B cell (primary cell): ENCODE measurements at regions not wholly inside any gene's neighbourhood (a gene's known extent, or its start where the extent isn't known, plus 50 kb on each side); places are given as distances from the start of the nearest gene placed in this dataset.

Source experiments
- ATAC-seq: fragments of 200-7000 bp; cut with Tn5 transposase; one replicate; pipeline ENCODE4 v1.10.0; 2021; ENCODE audit warnings: low read depth, mild to moderate bottlenecking, moderate number of reproducible peaks, moderate library complexity
- CTCF ChIA-PET: fragments of 350-600 bp; sonication (Branson Sonifier 250); formaldehyde crosslinking; loops from one replicate; lab custom pipeline; 2021; ENCODE audit warnings: antibody characterized with exemption, inconsistent platforms; lab: Charles Lee
- POLR2A ChIA-PET: fragments of 350-600 bp; sonication (Branson Sonifier 250); formaldehyde crosslinking; loops from one replicate; lab custom pipeline; 2021; ENCODE audit warnings: antibody characterized with exemption; lab: Charles Lee
- DNase-seq: peaks from one replicate; pipeline ENCODE4 v3.0.0; 2013
- H2AFZ ChIP-seq: 2 replicates; pipeline ENCODE4 v1.6.1; 2012; ENCODE audit warnings: mild to moderate bottlenecking, low read depth, low read length; ENCODE audit not compliant: insufficient read depth, poor library complexity, severe bottlenecking
- H3K27ac ChIP-seq, 2 donors: 1 replicate in 1 of 2; 2 replicates in 1 of 2; pipeline ENCODE4 v1.5.1; 2012 to 2013; ENCODE audit warnings: low read length in 2 of 2, mild to moderate bottlenecking in 2 of 2, moderate library complexity in 1 of 2
- H3K27me3 ChIP-seq, 4 experiments: fragments of 200-600 bp in 1 of 4; sonication (generic) in 1 of 4; replicated peaks in 1 of 4; 1 replicate in 2 of 4; 2 replicates in 2 of 4; pipeline versions ENCODE4 v1.6.1 to v1.7.0; 2013 to 2016; ENCODE audit warnings: low read length in 3 of 4, mild to moderate bottlenecking in 2 of 4, mixed read lengths in 1 of 4, moderate library complexity in 1 of 4; ENCODE audit not compliant: insufficient read depth in 4 of 4, control insufficient read depth in 3 of 4; ENCODE audit errors: control extremely low read depth in 1 of 4
- H3K36me3 ChIP-seq, 2 experiments: replicated peaks in 1 of 2; 1 replicate in 1 of 2; 2 replicates in 1 of 2; pipeline versions ENCODE4 v1.6.1 to v1.7.1; 2013; ENCODE audit warnings: low read length in 1 of 2; ENCODE audit not compliant: insufficient read depth in 2 of 2, control insufficient read depth in 1 of 2; ENCODE audit errors: control extremely low read depth in 1 of 2, extremely low read depth in 1 of 2
- H3K4me1 ChIP-seq, 2 donors: fragments of 200-600 bp in 1 of 2; sonication (generic) in 1 of 2; 1 replicate in 1 of 2; 2 replicates in 1 of 2; pipeline versions ENCODE4 v1.5.1 to v1.6.1; 2013 to 2017; ENCODE audit warnings: low read length in 2 of 2; ENCODE audit not compliant: control insufficient read depth in 2 of 2, insufficient read depth in 2 of 2
- H3K4me2 ChIP-seq: replicated peaks from 2 replicates; pipeline ENCODE3; 2012; ENCODE audit warnings: mild to moderate bottlenecking, low read depth, low read length; ENCODE audit not compliant: poor library complexity, severe bottlenecking
- H3K4me3 ChIP-seq, 5 experiments: fragments of 200-600 bp in 1 of 5; sonication (generic) in 1 of 5; 1 replicate in 3 of 5; 2 replicates in 2 of 5; pipeline versions ENCODE4 v1.5.1 to v1.7.0; 2011 to 2016; ENCODE audit warnings: low read length in 4 of 5, mild to moderate bottlenecking in 4 of 5, low read depth in 2 of 5, control low read depth in 1 of 5, moderate library complexity in 1 of 5; ENCODE audit not compliant: insufficient read depth in 1 of 5; ENCODE audit errors: control extremely low read depth in 1 of 5, extremely low read depth in 1 of 5
- H3K79me2 ChIP-seq: fragments of 200-600 bp; sonication (generic); one replicate; pipeline ENCODE4 v1.6.0; 2016; ENCODE audit warnings: low read length; ENCODE audit not compliant: control insufficient read depth, insufficient read depth
- H3K9ac ChIP-seq: fragments of 200-600 bp; sonication (generic); 2 replicates; pipeline ENCODE4 v1.6.1; 2017; ENCODE audit warnings: mild to moderate bottlenecking, low read length, moderate library complexity
- H3K9me3 ChIP-seq, 3 donors: one replicate each; pipeline versions ENCODE4 v1.6.1 to v1.7.1; 2013; ENCODE audit warnings: low read length in 2 of 3; ENCODE audit not compliant: control insufficient read depth in 2 of 3, insufficient read depth in 1 of 3; ENCODE audit errors: control extremely low read depth in 1 of 3
- H4K20me1 ChIP-seq: 2 replicates; pipeline ENCODE4 v1.6.0; 2012; ENCODE audit warnings: mild to moderate bottlenecking, low read length; ENCODE audit not compliant: insufficient read depth, control insufficient read depth, poor library complexity, severe bottlenecking
- H3K27ac Mint-ChIP-seq: one replicate; pipeline ENCODE4 v1.8.0; 2021; ENCODE audit warnings: mixed read lengths
- H3K27me3 Mint-ChIP-seq: one replicate; pipeline ENCODE4 v1.8.0; 2021; ENCODE audit warnings: mixed read lengths
- H3K4me1 Mint-ChIP-seq: one replicate; pipeline ENCODE4 v1.8.0; 2021; ENCODE audit warnings: mixed read lengths
- H3K4me3 Mint-ChIP-seq: one replicate; pipeline ENCODE4 v1.8.0; 2021; ENCODE audit warnings: mixed read lengths
- H3K9me3 Mint-ChIP-seq: one replicate; pipeline ENCODE4 v1.8.0; 2022; ENCODE audit warnings: mixed read lengths; ENCODE audit not compliant: insufficient read depth
- CTCF ChIP-seq: fragments of 200-600 bp; IDR thresholded peaks from one replicate; pipeline ENCODE4 v1.8.0; 2022; ENCODE audit warnings: antibody characterized with exemption, mild to moderate bottlenecking
- EZH2 ChIP-seq: IDR thresholded peaks from 2 replicates; pipeline ENCODE4 v1.6.1; 2012; ENCODE audit warnings: borderline replicate concordance, low read depth, mild to moderate bottlenecking, moderate library complexity, low read length; ENCODE audit not compliant: insufficient read depth, poor library complexity, severe bottlenecking
- WGBS: methylation state at CpG from one replicate; pipeline ENCODE4 v1.1.5; 2013; ENCODE audit warnings: missing lambda C conversion rate; ENCODE audit not compliant: insufficient coverage; 5-methylcytosine and 5-hydroxymethylcytosine counted together
- intact Hi-C: fragments of 100-400 bp; cut with micrococcal nuclease; formaldehyde crosslinking; loops from one replicate; pipeline ENCODE4 v1.10.0; 2022

- DNase-seq (no peak), ATAC-seq (no peak)
- no peak overlapping the region for H3K4me3 ChIP-seq
- H3K4me1 ChIP-seq, result no peaks in the 10 kb centered on the region
- WGBS, result 83% methylated on average over 3 of the region's 4 CpGs
- CTCF ChIA-PET, result no interaction called here
- intact Hi-C loops, result no loop called here
- no peaks in the 10 kb centered on the region for H3K27me3 ChIP-seq
- no peaks in the 10 kb centered on the region for H4K20me1 ChIP-seq
- Mint-ChIP-seq H3K9me3 (no peaks in the 10 kb centered on the region), H3K27ac (no peak overlapping the region), H3K27me3 (no peaks in the 10 kb centered on the region), H3K4me3 (no peak overlapping the region), H3K4me1 (no peaks in the 10 kb centered on the region)
- TF ChIP-seq EZH2 (no peak), CTCF (no peak)
- H3K9ac ChIP-seq, result no peak overlapping the region
- no peak overlapping the region for H3K27ac ChIP-seq
- no peaks in the 10 kb centered on the region for H3K36me3 ChIP-seq
- no peaks in the 10 kb centered on the region for H3K79me2 ChIP-seq
- H2AFZ ChIP-seq, result no peak overlapping the region
- no peak overlapping the region for H3K4me2 ChIP-seq
- POLR2A ChIA-PET, result no interaction called here
- H3K9me3 ChIP-seq, result no peaks in the 10 kb centered on the region
These were observed 598.2 kb upstream of the NECTIN3 start for GRCh38 chr3:110473405-110473804.

- no peaks in the 10 kb centered on the region for H4K20me1 ChIP-seq
- ATAC-seq (no peak), DNase-seq (no peak)
- no CpG with 5 or more reads among the region's 2 CpGs for WGBS
- no peak overlapping the region for H3K4me3 ChIP-seq
- H3K4me2 ChIP-seq, result no peak overlapping the region
- H3K9me3 Mint-ChIP-seq, result no peaks in the 10 kb centered on the region
- no peaks in the 10 kb centered on the region for H3K27me3 ChIP-seq
- H2AFZ ChIP-seq, result no peak overlapping the region
- H3K36me3 ChIP-seq, result no peaks in the 10 kb centered on the region
- no peaks in the 10 kb centered on the region for H3K79me2 ChIP-seq
- intact Hi-C loops, result no loop called here
- no peaks in the 10 kb centered on the region for H3K27me3 Mint-ChIP-seq
- H3K9me3 ChIP-seq, result no peaks in the 10 kb centered on the region
- TF ChIP-seq CTCF (no peak), EZH2 (no peak)
- H3K4me1 ChIP-seq, result no peaks in the 10 kb centered on the region
- H3K4me1 Mint-ChIP-seq, result no peaks in the 10 kb centered on the region
- H3K27ac ChIP-seq, result no peak overlapping the region
- no peak overlapping the region for H3K9ac ChIP-seq
- H3K27ac Mint-ChIP-seq, result no peak overlapping the region
- no peak overlapping the region for H3K4me3 Mint-ChIP-seq
- ChIA-PET POLR2A (no interaction called here), CTCF (no interaction called here)
These were observed 597.2 kb upstream of the NECTIN3 start for GRCh38 chr3:110474397-110474796.
